ENCODE measurements at regions not wholly inside any gene's neighbourhood (a gene's known extent, or its start where the extent isn't known, plus 50 kb on each side); places are given as distances from the start of the nearest gene placed in this dataset.

DNA sequence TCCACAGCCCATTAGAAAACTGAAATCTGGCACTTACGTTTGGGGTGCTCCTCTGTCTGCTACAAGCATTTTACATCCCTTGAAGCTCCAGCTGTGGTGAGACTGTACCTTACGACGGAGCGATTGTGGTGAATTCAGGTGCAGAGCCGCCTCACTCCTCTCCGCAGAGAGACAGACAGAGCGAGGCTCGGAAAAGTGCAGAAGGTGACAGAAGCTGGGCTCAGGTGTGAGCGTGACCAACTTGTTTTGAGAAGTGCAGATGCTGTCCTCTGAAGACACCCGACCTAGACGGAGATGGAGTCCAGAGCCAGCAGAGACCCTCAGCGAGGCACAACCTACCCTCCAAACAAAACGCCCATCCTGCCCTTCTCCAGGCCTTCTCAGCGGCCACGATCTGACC lies 196.5 kb downstream of the MED10 start:
- Histone ChIP-seq H3K27ac (no peak overlapping the region), H3K36me3 (no peaks in the 10 kb centered on the region), H3K27me3 (replicated peaks; ENCODE audit: insufficient read depth) (no peaks in the 10 kb centered on the region), H3K9me3 (no peaks in the 10 kb centered on the region), H3K4me3 (no peak overlapping the region), H3K4me1 (replicated peaks) (no peaks in the 10 kb centered on the region)
- intact Hi-C loops (cut with DNase I) = no loop called here
- no peak for DNase-seq (ENCODE audit: low spot score)
- WGBS = 82% methylated on average over 15 of the region's 15 CpGs
- no peak for TF ChIP-seq POLR2AphosphoS5 (IDR thresholded peaks at IDR 0.05)
- TF ChIP-seq POLR2A (IDR thresholded peaks at IDR 0.05) = no peak

DNA sequence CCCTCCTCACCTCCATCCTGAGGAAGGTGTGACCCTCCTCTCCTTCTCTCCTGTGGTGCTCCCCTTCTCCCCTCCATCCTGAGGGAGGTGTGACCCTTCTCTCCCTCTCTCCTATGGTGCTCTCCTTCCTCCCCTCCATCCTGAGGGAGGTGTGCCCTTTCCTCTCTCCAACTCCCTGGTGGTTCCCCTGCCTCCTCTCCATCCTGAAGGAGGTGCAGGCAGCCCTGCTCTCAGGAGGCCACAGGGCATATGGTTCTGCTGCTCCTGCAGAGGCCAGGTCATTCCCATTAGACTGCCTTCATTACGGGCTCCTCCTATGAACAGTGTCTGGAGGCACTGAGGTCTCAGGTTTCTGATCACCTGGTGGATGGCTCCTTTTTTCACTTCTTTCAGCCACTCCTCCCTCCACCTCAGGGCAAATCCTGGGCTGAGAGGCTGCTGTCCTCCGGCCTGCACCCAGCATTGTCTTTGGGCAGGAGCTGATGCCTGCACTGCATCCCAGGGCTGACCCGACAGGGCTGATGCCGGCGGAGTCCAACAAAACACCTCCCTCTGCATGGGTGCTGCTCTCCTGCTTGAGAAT lies 197.1 kb downstream of the MED10 start:
- no peak for TF ChIP-seq POLR2A (IDR thresholded peaks at IDR 0.05)
- no peak for TF ChIP-seq POLR2AphosphoS5 (IDR thresholded peaks at IDR 0.05)
- TF ChIP-seq, protein P1, sequence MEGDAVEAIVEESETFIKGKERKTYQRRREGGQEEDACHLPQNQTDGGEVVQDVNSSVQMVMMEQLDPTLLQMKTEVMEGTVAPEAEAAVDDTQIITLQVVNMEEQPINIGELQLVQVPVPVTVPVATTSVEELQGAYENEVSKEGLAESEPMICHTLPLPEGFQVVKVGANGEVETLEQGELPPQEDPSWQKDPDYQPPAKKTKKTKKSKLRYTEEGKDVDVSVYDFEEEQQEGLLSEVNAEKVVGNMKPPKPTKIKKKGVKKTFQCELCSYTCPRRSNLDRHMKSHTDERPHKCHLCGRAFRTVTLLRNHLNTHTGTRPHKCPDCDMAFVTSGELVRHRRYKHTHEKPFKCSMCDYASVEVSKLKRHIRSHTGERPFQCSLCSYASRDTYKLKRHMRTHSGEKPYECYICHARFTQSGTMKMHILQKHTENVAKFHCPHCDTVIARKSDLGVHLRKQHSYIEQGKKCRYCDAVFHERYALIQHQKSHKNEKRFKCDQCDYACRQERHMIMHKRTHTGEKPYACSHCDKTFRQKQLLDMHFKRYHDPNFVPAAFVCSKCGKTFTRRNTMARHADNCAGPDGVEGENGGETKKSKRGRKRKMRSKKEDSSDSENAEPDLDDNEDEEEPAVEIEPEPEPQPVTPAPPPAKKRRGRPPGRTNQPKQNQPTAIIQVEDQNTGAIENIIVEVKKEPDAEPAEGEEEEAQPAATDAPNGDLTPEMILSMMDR (IDR thresholded peaks at IDR 0.05) = no peak
- Histone ChIP-seq H3K9me3 (no peaks in the 10 kb centered on the region), H3K4me3 (no peak overlapping the region), H3K4me1 (replicated peaks) (no peaks in the 10 kb centered on the region), H3K36me3 (no peaks in the 10 kb centered on the region), H3K27me3 (replicated peaks; ENCODE audit: insufficient read depth) (no peaks in the 10 kb centered on the region), H3K27ac (no peak overlapping the region)
- WGBS = 38% methylated on average over 5 of the region's 5 CpGs
- DNase-seq (ENCODE audit: low spot score) = no peak
- intact Hi-C loops (cut with DNase I) = no loop called here

DNA sequence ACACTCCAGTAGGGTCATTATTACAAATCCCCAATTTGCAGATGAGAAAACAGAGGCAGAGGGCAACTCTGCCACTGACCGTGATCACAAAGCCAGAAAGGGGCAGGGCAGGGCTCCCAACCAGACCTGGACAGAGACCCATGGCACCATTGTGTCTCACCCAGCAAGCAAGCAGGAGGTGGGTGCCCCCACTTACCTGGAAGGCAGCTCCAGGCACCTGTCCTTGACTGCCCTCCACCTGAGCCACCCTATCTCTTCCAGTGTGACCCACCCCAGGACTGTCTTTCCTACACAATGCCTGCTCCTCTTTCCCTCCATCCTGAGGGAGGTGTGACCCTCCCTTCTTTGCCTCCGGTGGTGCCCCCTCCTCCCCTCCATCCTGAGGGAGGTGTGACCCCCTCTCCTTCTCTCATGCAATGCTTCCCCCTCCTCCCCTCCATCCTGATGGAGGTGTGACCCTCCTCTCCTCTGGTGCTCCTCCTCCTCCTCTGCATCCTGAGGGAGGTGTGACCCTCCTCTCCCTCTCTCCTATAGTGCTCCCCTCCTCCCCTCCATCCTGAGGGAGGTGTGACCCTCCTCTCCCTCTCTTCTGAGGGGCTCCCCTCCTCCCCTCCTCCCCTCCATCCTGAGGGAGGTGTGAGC lies 198.0 kb downstream of the MED10 start:
- Histone ChIP-seq H3K4me1 (replicated peaks) (no peaks in the 10 kb centered on the region), H3K9me3 (no peaks in the 10 kb centered on the region), H3K4me3 (no peak overlapping the region), H3K27me3 (replicated peaks; ENCODE audit: insufficient read depth) (no peaks in the 10 kb centered on the region), H3K27ac (no peak overlapping the region), H3K36me3 (no peaks in the 10 kb centered on the region)
- intact Hi-C loops (cut with DNase I) = no loop called here
- DNase-seq (ENCODE audit: low spot score) = no peak
- no peak for TF ChIP-seq POLR2A (IDR thresholded peaks at IDR 0.05)
- TF ChIP-seq, protein P1 (IDR thresholded peaks at IDR 0.05) = no peak
- no peak for TF ChIP-seq POLR2AphosphoS5 (IDR thresholded peaks at IDR 0.05)
- 80% methylated on average over 2 of the region's 2 CpGs for WGBS

DNA sequence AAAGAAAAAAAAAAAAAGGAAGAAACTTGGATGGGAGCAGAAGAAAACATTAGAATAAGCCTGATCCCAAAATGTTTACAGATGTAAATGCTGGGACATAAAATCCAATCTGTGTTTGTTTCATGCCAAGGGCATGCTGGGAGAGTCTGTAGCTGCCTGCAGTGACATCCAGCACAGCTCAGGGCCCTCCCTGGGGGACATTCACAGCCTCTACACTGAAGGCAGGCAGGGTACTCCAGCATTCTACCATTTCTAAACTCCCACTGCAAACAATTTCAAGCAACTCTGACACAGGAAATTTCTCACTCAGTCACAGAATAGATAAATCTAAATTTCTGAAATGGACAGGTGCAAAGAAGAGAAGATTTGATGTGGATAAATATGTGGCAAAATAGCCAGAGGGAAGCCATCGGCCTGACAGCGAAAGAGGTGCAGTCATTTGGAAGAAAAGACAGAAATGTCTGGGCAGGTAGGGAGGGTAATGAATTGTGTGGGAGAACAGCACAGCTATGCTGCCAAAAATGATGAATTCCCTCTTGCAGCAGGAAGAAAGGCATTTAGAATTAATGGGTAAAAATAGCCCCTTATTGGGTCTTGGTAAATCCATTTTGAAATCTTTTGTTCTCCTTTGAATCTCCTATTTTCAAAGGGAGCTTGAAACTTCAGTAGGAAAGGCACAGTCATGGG lies 199.4 kb downstream of the MED10 start:
- intact Hi-C loops (cut with DNase I) = no loop called here
- Histone ChIP-seq H3K27me3 (replicated peaks; ENCODE audit: insufficient read depth) (no peaks in the 10 kb centered on the region), H3K4me1 (replicated peaks) (no peaks in the 10 kb centered on the region), H3K4me3 (no peak overlapping the region), H3K36me3 (no peaks in the 10 kb centered on the region), H3K9me3 (no peaks in the 10 kb centered on the region), H3K27ac (no peak overlapping the region)
- no peak for DNase-seq (ENCODE audit: low spot score)
- no peak for TF ChIP-seq POLR2A (IDR thresholded peaks at IDR 0.05)
- TF ChIP-seq POLR2AphosphoS5 (IDR thresholded peaks at IDR 0.05) = no peak
- TF ChIP-seq, protein P1 (IDR thresholded peaks at IDR 0.05) = no peak
- WGBS = 50% methylated on average over 2 of the region's 2 CpGs

DNA sequence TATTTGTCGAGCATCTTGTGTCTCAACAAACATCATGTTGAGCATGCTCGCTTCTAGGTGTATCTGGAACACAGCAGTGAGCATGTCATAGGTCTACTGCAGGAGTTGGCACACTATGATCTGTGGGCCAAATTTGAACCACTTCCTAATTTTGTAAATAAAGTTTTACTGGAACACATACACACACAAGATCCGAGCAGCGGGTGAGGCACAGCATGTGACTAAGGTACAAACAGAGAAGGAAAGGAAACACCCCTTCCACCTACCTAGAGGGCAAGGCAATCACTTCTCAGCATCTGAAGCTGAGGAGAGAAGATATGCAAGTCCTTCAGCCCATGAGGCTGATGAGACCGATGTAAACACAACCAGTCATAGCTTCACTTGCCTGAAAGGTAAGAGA lies 200.4 kb downstream of the MED10 start:
- no peaks in the 10 kb centered on the region for H3K9me3 ChIP-seq
- H3K27ac ChIP-seq = no peak overlapping the region
- 81% methylated on average over 5 of the region's 5 CpGs for WGBS
- no peak overlapping the region for H3K4me3 ChIP-seq
- H3K36me3 ChIP-seq = no peaks in the 10 kb centered on the region
- DNase-seq (ENCODE audit: low spot score) = no peak
- no peaks in the 10 kb centered on the region for H3K27me3 ChIP-seq (replicated peaks; ENCODE audit: insufficient read depth)
- no peak for TF ChIP-seq POLR2A (IDR thresholded peaks at IDR 0.05)
- TF ChIP-seq POLR2AphosphoS5 (IDR thresholded peaks at IDR 0.05) = no peak
- TF ChIP-seq, protein P1 (IDR thresholded peaks at IDR 0.05) = no peak
- intact Hi-C loops (cut with DNase I) = no loop called here
- no peaks in the 10 kb centered on the region for H3K4me1 ChIP-seq (replicated peaks)
